Left forelimb (tissue), 1 donor: ENCODE measurements at regions not wholly inside any gene's neighbourhood (a gene's known extent, or its start where the extent isn't known, plus 50 kb on each side); places are given as distances from the start of the nearest gene placed in this dataset.
A peak's percentile ranks its signal among the peaks of the same experiment; 100 is the strongest.
"Not testable (repeated sequence)": the region's sequence is repeated elsewhere in the genome, so short reads cannot be mapped to it uniquely, and the experiment has no call there.

Experiments
- DNase-seq: peaks from one replicate; pipeline ENCODE4 v3.0.0-alpha.2; 2018; ENCODE audit warnings: low spot score

DNA sequence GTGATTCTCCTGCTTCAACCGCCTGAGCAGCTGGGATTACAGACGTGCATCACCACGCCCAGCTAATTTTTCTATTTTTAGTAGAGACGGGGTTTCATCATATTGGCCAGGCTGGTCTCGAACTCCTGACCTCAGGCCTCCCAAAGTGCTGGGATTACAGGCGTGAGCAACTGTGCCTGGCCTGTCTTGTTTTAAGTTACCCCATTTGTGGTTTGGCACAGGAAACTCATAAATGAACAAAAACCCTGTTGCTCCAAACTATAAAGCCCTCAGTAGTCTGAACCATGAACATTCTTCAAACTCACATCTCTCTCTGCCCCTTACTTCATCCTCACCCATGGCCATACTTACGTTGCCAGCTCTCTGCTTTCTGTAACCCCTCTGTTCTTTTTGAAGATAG, 61.7 kb downstream of the RHOU start:
- DNase-seq: not testable (repeated sequence)

GRCh38 chr1:228798035-228798434, 62.8 kb downstream of the RHOU start:
- DNase-seq: no peak

DNA sequence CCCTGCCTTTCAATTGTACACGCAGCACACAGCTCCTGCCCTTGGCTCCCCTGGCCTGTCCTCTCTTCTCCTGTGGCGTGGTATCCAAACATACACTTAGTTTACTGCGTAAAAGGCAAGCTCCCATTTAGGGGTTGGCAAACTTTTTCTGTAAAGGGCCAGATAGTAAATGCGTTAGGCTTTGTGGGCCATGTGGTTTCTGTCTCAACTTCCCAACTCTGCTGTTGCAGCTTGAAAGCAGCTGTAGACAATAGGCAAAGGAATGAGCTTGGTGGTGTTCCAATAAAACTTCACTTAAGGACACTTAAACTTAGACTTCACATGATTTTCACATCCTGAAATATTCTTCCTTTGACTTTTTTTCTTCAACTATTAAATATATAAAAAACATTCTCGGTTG, 63.3 kb downstream of the RHOU start:
- DNase-seq: no peak

GRCh38 chr1:228799924-228800323, 64.6 kb downstream of the RHOU start:
- no peak for DNase-seq

GRCh38 chr1:228801068-228801467, 65.8 kb downstream of the RHOU start:
- DNase-seq: no peak

GRCh38 chr1:228802386-228803220, 67.3 kb downstream of the RHOU start:
- no peak for DNase-seq

DNA sequence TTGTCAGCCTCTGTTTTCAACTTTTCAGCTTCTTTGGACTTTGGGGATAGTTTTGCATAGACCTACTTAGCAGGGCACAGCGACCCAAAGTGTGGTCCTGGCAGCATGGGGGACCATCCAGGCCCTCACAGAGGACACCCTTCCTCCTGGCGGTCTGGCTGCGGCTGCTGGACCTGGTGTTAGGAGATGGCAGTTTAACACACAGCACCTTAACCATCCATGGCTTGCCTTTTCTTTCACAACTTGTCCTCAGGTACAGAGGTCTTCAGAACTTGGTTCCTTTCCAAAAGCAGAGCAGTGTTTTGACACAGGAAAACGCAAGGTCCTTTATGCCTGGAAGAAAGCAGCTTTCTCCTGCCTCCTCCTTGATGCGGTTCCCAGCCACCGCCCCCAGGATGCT, 68.1 kb downstream of the RHOU start:
- DNase-seq: no peak

DNA sequence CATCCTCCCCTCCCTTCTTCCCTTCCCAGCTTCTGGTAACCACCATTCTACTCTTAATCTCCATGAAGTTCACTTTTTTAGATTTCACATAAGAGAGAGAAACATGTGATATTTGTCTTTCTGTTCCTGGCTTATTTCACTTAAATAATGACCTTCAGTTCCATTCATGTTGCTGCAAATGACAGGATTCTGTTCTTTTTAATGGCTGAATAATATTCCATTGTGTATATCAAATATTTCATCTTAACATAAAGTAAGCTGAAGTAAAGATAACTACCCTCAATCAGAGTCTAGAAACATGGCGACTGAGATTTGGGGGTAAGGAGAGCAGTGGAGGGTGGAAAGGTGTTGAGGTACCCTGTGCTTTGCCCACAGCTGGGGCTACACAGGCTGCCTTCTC, 68.9 kb downstream of the RHOU start:
- DNase-seq: no peak

GRCh38 chr1:228804640-228805413, 69.5 kb downstream of the RHOU start:
- no peak for DNase-seq

DNA sequence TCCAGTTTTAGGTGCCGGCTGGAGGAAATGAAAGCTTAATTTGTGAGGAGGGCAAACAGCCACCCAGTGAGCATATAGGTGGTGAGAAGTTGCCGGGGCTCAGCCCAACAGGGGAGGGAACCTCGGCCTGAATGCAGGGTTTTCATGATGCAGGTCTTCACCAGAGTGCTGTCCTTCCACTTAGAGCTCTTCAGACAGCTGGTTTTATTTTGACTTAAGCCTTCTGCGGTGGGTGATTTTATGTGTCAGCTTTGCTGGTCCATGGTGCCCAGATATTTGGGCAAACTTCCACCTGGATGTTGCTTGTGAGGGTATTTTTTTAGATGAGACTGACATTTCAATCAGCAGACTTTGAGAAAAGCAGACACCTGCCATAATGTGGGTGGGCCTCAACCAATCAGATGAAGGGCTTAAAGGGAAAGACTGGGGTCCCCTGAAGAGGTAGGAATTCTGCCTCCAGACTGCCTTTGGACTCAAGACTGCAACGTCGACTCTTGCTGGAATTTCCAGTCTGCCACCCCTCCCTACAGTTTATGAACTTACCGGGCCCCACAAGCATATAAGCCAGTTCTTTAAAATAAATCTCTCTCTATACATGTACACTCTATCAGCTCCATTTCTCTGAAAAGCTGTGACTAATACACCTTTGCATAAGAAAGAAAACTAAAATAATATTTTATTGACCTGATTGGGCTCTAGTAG, 72.8 kb downstream of the RHOU start:
- DNase-seq: no peak

- DNase-seq: no peak
Observed at GRCh38 chr1:228809621-228810394, 74.5 kb downstream of the RHOU start.

DNA sequence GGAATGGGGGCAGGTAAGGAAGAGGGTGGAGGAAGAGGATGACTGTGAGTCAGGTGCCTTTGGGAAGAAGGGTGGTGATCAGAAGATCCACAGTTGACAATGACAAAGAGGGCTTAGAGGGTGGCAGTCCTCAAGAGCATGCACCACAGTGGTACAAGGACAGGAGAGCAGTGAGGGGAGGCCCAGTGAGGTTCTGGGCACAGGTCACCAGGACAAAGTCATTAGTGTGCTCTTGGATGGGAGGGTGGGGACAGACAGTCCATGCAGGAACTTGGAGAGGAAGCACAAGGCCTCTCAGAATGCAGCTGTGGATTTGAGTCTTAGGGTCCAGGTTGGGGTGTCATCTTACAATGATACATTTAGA, 75.1 kb downstream of the RHOU start:
- DNase-seq: no peak

GRCh38 chr1:228810878-228811711, 75.8 kb downstream of the RHOU start:
- no peak for DNase-seq

- no peak for DNase-seq
Observed at GRCh38 chr1:228811712-228812305, 76.5 kb downstream of the RHOU start.

- no peak for DNase-seq
Observed at GRCh38 chr1:228812961-228813360, 77.7 kb downstream of the RHOU start.

DNA sequence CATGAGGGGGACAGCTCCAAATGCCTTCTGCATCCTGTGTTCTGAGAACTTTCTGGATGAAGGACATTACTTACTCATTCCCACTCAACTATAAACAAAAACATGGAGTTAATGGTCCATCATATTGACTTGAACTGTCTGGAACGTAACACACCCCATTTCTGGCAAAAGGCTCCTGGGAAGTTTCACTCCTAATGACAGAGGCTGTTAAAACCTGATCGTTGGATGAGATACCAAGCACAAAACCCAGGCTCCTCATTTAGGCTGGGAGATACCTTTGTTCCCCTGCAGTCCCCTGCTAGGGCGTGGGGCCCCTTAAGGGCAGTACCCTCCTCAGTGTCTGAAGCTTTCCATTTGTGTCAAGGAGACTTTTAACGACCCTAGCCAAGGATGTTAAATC, 78.9 kb downstream of the RHOU start:
- DNase-seq: no peak

DNA sequence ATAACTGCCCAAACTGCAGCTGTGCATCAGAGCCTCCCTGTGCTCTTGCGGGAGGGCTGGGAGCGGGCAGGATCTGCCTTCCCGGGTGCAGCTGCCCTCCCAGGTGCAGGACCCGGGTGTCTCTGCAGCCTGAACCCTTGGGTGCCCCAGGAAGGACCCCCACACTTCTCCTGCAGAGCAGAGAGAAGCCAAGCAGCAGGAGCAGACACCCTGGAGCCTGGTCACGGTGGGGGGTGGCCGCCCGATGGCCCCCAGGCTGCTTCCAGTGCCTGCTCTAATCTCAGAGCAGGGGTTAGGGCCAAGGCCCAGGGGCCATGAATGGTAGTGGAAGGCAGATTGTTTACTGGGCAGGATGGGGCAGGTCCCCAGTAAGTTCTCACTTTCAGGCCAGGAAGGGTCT, 83.0 kb downstream of the RHOU start:
- no peak for DNase-seq

- peak; percentile 26 for DNase-seq
Observed at GRCh38 chr1:228818928-228819630, 83.8 kb downstream of the RHOU start.

GRCh38 chr1:228821252-228821651, 86.0 kb downstream of the RHOU start:
- DNase-seq: no peak

- no peak for DNase-seq
Observed at GRCh38 chr1:228823200-228823599, 87.9 kb downstream of the RHOU start.
